Neuronal stem cell (in vitro differentiated cells): ENCODE measurements at regions not wholly inside any gene's neighbourhood (a gene's known extent, or its start where the extent isn't known, plus 50 kb on each side); places are given as distances from the start of the nearest gene placed in this dataset.
"Not testable (repeated sequence)": the region's sequence is repeated elsewhere in the genome, so short reads cannot be mapped to it uniquely, and the experiment has no call there.

Source experiments
- DNase-seq: peaks from one replicate; pipeline ENCODE4 v3.0.0-alpha.2; 2013; ENCODE audit warnings: low spot score
- H2AFZ ChIP-seq: one replicate; pipeline ENCODE4 v1.6.1; 2013; ENCODE audit warnings: mild to moderate bottlenecking, low read length, inconsistent platforms
- H2AK5ac ChIP-seq: 2 replicates; pipeline ENCODE4 v1.6.1; 2013; ENCODE audit warnings: low read depth, mild to moderate bottlenecking, inconsistent platforms, low read length, moderate library complexity, mixed read lengths
- H2BK120ac ChIP-seq: 2 replicates; pipeline ENCODE4 v1.6.1; 2013; ENCODE audit warnings: low read depth, mild to moderate bottlenecking, inconsistent platforms, low read length, moderate library complexity, mixed read lengths
- H2BK12ac ChIP-seq: one replicate; pipeline ENCODE4 v1.6.1; 2013; ENCODE audit warnings: low read length, inconsistent platforms
- H2BK15ac ChIP-seq: 2 replicates; pipeline ENCODE4 v1.6.1; 2013; ENCODE audit warnings: mild to moderate bottlenecking, low read length, inconsistent platforms, mixed read lengths
- H2BK5ac ChIP-seq: one replicate; pipeline ENCODE4 v1.6.1; 2013; ENCODE audit warnings: inconsistent platforms, mild to moderate bottlenecking, low read length, moderate library complexity
- H3K14ac ChIP-seq: one replicate; pipeline ENCODE4 v1.6.1; 2013; ENCODE audit warnings: low read length, inconsistent platforms
- H3K18ac ChIP-seq: 2 replicates; pipeline ENCODE4 v1.6.1; 2013; ENCODE audit warnings: low read length, inconsistent platforms
- H3K23ac ChIP-seq: 2 replicates; pipeline ENCODE4 v1.6.1; 2013; ENCODE audit warnings: low read depth, mild to moderate bottlenecking, mixed read lengths, low read length, inconsistent platforms; ENCODE audit not compliant: poor library complexity
- H3K27ac ChIP-seq: replicated peaks from 3 replicates; pipeline ENCODE4 v1.5.1; 2013; ENCODE audit warnings: low read length, inconsistent platforms
- H3K27me3 ChIP-seq, 3 experiments: 2 replicates each; pipeline ENCODE4 v1.6.1; 2013; ENCODE audit warnings: low read length in 3 of 3, mild to moderate bottlenecking in 2 of 3, inconsistent platforms in 1 of 3, low read depth in 1 of 3, mixed read lengths in 1 of 3, moderate library complexity in 1 of 3; ENCODE audit not compliant: control insufficient read depth in 3 of 3, insufficient read depth in 3 of 3
- H3K36me3 ChIP-seq, 2 donors: replicated peaks in 1 of 2; 2 replicates each; pipeline ENCODE4 v1.6.1; 2013; ENCODE audit warnings: low read length in 2 of 2; ENCODE audit not compliant: control insufficient read depth in 2 of 2, insufficient read depth in 2 of 2
- H3K4ac ChIP-seq: 2 replicates; pipeline ENCODE4 v1.6.1; 2013; ENCODE audit warnings: inconsistent platforms, mild to moderate bottlenecking, low read length, moderate library complexity
- H3K4me1 ChIP-seq, 2 donors: 1 replicate in 1 of 2; 2 replicates in 1 of 2; pipeline ENCODE4 v1.6.1; 2013; ENCODE audit warnings: low read length in 2 of 2, low read depth in 1 of 2; ENCODE audit not compliant: control insufficient read depth in 2 of 2, insufficient read depth in 1 of 2
- H3K4me2 ChIP-seq: one replicate; pipeline ENCODE4 v1.6.1; 2013; ENCODE audit warnings: mild to moderate bottlenecking, low read length, inconsistent platforms; ENCODE audit not compliant: insufficient read depth, poor library complexity, severe bottlenecking
- H3K4me3 ChIP-seq, 2 donors: 2 replicates each; pipeline ENCODE4 v1.5.1; 2013; ENCODE audit warnings: low read length in 2 of 2, mild to moderate bottlenecking in 2 of 2, inconsistent platforms in 1 of 2, moderate library complexity in 1 of 2
- H3K79me1 ChIP-seq: one replicate; pipeline ENCODE4 v1.6.1; 2013; ENCODE audit warnings: low read depth, mild to moderate bottlenecking, inconsistent platforms, low read length, moderate library complexity
- H3K9ac ChIP-seq: one replicate; pipeline ENCODE4 v1.6.1; 2013; ENCODE audit warnings: mild to moderate bottlenecking, low read depth, low read length, inconsistent platforms; ENCODE audit not compliant: poor library complexity
- H3K9me3 ChIP-seq, 2 donors: replicated peaks in 1 of 2; 2 replicates each; pipeline versions ENCODE3 to v1.6.1; 2013; ENCODE audit warnings: low read length in 2 of 2, mild to moderate bottlenecking in 2 of 2, inconsistent platforms in 1 of 2, low read depth in 1 of 2, mixed read lengths in 1 of 2, moderate library complexity in 1 of 2; ENCODE audit not compliant: control insufficient read depth in 2 of 2, insufficient read depth in 1 of 2
- H4K8ac ChIP-seq: one replicate; pipeline ENCODE4 v1.6.1; 2013; ENCODE audit warnings: low read depth, mild to moderate bottlenecking, inconsistent platforms, low read length, moderate library complexity
- H4K91ac ChIP-seq: one replicate; pipeline ENCODE4 v1.6.1; 2013; ENCODE audit warnings: low read length, low read depth, mild to moderate bottlenecking, inconsistent platforms; ENCODE audit not compliant: poor library complexity
- WGBS, 2 donors: extraction: QIAGEN DNeasy Blood & Tissue Kit; methylation state at CpG; one replicate each; pipeline ENCODE4 v1.1.7; 2013; ENCODE audit warnings: missing lambda C conversion rate in 2 of 2, mixed read lengths in 1 of 2; ENCODE audit not compliant: insufficient read length in 2 of 2, insufficient replicate concordance in 1 of 2; ENCODE audit errors: extremely low coverage in 2 of 2; 5-methylcytosine and 5-hydroxymethylcytosine counted together

- no peaks in the 10 kb centered on the region for H3K27me3 ChIP-seq
- H3K4me2 ChIP-seq = no peak overlapping the region
- H2BK12ac ChIP-seq = no peak overlapping the region
- H3K4ac ChIP-seq = no peak overlapping the region
- WGBS, 2 donors = no CpG with 5 or more reads among the region's 3 CpGs
- no peak overlapping the region for H3K14ac ChIP-seq
- no peak for DNase-seq
- H3K27ac ChIP-seq = no peak overlapping the region
- no peaks in the 10 kb centered on the region for H3K79me1 ChIP-seq
- no peak overlapping the region for H3K23ac ChIP-seq
- H3K36me3 ChIP-seq = no peaks in the 10 kb centered on the region
- no peak overlapping the region for H3K18ac ChIP-seq
- no peak overlapping the region for H2BK15ac ChIP-seq
- no peaks in the 10 kb centered on the region for H3K9me3 ChIP-seq
- no peak overlapping the region for H4K91ac ChIP-seq
- H2BK5ac ChIP-seq = no peak overlapping the region
- H3K4me1 ChIP-seq = no peaks in the 10 kb centered on the region
- no peak overlapping the region for H3K9ac ChIP-seq
- H3K4me3 ChIP-seq = no peak overlapping the region
- H2BK120ac ChIP-seq = no peak overlapping the region
- no peak overlapping the region for H4K8ac ChIP-seq
- no peak overlapping the region for H2AFZ ChIP-seq
- H2AK5ac ChIP-seq = no peak overlapping the region
These were observed 195.7 kb downstream of the GPAT3 start for GRCh38 chr4:83731609-83732008.

DNA sequence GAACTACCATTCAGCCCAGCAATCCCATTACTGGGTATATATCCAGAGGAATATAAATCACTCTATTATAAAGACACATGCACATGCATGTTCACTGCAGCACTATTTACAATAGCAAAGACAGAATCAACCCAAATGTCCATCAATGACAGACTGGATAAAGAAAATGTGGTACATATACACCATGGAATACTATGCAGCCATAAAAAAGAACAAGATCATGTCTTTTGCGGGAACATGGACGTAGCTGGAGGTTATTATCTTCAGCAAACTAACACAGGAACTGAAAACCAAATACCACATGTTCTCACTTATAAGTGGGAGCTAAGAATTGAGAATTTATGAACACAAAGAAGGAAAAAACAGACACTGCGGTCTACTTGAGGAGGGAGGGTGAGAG is 195.1 kb downstream of the GPAT3 start:
- not testable (repeated sequence) for H3K9me3 ChIP-seq, H2AFZ ChIP-seq, H3K4ac ChIP-seq, H2AK5ac ChIP-seq, H4K8ac ChIP-seq, H3K14ac ChIP-seq, H3K27ac ChIP-seq, DNase-seq, H3K79me1 ChIP-seq, H3K9ac ChIP-seq, H3K23ac ChIP-seq, H3K27me3 ChIP-seq, H2BK15ac ChIP-seq, H2BK120ac ChIP-seq, H3K4me1 ChIP-seq, H3K36me3 ChIP-seq, H3K4me3 ChIP-seq, H3K18ac ChIP-seq, H4K91ac ChIP-seq, H3K4me2 ChIP-seq, H2BK12ac ChIP-seq, H2BK5ac ChIP-seq
- WGBS, 2 donors = no CpG with 5 or more reads among the region's 3 CpGs

- DNase-seq = no peak
- Histone ChIP-seq H2AK5ac (no peak overlapping the region), H3K4ac (no peak overlapping the region), H2BK5ac (no peak overlapping the region), H3K9me3 (no peaks in the 10 kb centered on the region), H2AFZ (no peak overlapping the region), H2BK12ac (no peak overlapping the region), H2BK15ac (no peak overlapping the region), H3K9ac (no peak overlapping the region), H3K4me1 (peaks cover 0 to 1% of the 10 kb centered on the region in 2 donors), H3K27ac (no peak overlapping the region), H3K23ac (no peak overlapping the region), H3K4me2 (no peak overlapping the region), H4K8ac (no peak overlapping the region), H3K18ac (no peak overlapping the region), H2BK120ac (no peak overlapping the region), H3K14ac (no peak overlapping the region), H3K4me3 (no peak overlapping the region), H3K79me1 (no peaks in the 10 kb centered on the region), H3K36me3 (no peaks in the 10 kb centered on the region), H3K27me3 (no peaks in the 10 kb centered on the region), H4K91ac (no peak overlapping the region)
These were observed 192.3 kb downstream of the GPAT3 start for GRCh38 chr4:83728191-83728590.

GRCh38 chr4:83725336-83726085 is 189.6 kb downstream of the GPAT3 start:
- H3K9ac ChIP-seq = no peak overlapping the region
- no peak overlapping the region for H3K4me2 ChIP-seq
- no peaks in the 10 kb centered on the region for H3K79me1 ChIP-seq
- H3K36me3 ChIP-seq = no peaks in the 10 kb centered on the region
- H3K4ac ChIP-seq = no peak overlapping the region
- H2BK15ac ChIP-seq = no peak overlapping the region
- no peaks in the 10 kb centered on the region for H3K9me3 ChIP-seq
- H4K91ac ChIP-seq = no peak overlapping the region
- no peak overlapping the region for H4K8ac ChIP-seq
- DNase-seq = no peak
- peak overlapping the region; percentile 46 for H3K18ac ChIP-seq
- WGBS, 2 donors = 100% methylated on average over 1 of the region's 6 CpGs; no CpG with 5 or more reads in 1 of the 2 donors
- no peak overlapping the region for H2BK12ac ChIP-seq
- H3K14ac ChIP-seq = no peak overlapping the region
- no peak overlapping the region for H3K23ac ChIP-seq
- no peak overlapping the region for H2BK5ac ChIP-seq
- H3K4me1 ChIP-seq = peaks cover 0 to 1% of the 10 kb centered on the region in 2 donors
- H2BK120ac ChIP-seq = no peak overlapping the region
- no peaks in the 10 kb centered on the region for H3K27me3 ChIP-seq
- no peak overlapping the region for H3K27ac ChIP-seq
- H3K4me3 ChIP-seq = no peak overlapping the region
- H2AK5ac ChIP-seq = no peak overlapping the region
- no peak overlapping the region for H2AFZ ChIP-seq
